Left cardiac atrium (tissue), 4 donors: ENCODE measurements at regions not wholly inside any gene's neighbourhood (a gene's known extent, or its start where the extent isn't known, plus 50 kb on each side); places are given as distances from the start of the nearest gene placed in this dataset.
"Not testable (repeated sequence)": the region's sequence is repeated elsewhere in the genome, so short reads cannot be mapped to it uniquely, and the experiment has no call there.

Source experiments
- ATAC-seq, 2 donors: fragments of 200-7000 bp; cut with Tn5 transposase; one replicate each; pipeline ENCODE4 v1.9.1; 2020; ENCODE audit warnings: mild to moderate bottlenecking in 2 of 2, moderate library complexity in 2 of 2
- DNase-seq: peaks from one replicate; pipeline ENCODE4 v3.0.0-alpha.2; 2020
- intact Hi-C, 2 donors: fragments of 100-400 bp; cut with DNase I; formaldehyde crosslinking; loops; one replicate each; pipeline versions ENCODE4 v1.14.1 to v1.15.1; 2022 to 2023
- donor health status: DM: no; HTN: yes; CAD: no.
- donor health status: DM: no; HTN: yes; CAD: no; lungs with severe emphysema.
- donor health status: DM: yes; HTN: yes; CAD: no.
- donor health status: Dilated cardiomyopathy.

DNA sequence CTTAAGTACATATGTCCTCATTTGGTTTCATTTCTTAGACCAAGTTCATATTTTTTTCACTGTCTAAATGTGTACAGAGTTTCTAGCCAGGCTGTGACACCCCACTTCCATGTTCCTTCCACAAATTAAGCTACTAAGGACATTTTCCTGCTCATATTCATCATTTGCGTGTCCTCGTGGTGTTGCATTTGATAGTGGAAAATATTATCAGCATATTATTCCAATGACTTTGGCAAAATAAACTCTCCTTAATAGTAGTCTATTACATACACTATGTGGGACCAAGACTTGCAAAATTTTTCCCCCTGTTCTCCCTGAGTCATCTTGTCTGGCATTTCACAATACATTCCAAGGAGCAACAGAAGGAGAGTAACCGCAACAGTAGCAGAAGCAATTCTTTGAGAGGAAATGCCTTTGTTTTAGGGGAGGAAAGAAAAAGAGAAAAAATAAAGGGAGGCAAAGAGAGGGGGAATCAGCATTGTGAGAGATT, 599.2 kb downstream of the COL12A1 start:
- intact Hi-C loops, result no loop called here
- DNase-seq (no peak), ATAC-seq (peak; percentile 65 to 94)

DNA sequence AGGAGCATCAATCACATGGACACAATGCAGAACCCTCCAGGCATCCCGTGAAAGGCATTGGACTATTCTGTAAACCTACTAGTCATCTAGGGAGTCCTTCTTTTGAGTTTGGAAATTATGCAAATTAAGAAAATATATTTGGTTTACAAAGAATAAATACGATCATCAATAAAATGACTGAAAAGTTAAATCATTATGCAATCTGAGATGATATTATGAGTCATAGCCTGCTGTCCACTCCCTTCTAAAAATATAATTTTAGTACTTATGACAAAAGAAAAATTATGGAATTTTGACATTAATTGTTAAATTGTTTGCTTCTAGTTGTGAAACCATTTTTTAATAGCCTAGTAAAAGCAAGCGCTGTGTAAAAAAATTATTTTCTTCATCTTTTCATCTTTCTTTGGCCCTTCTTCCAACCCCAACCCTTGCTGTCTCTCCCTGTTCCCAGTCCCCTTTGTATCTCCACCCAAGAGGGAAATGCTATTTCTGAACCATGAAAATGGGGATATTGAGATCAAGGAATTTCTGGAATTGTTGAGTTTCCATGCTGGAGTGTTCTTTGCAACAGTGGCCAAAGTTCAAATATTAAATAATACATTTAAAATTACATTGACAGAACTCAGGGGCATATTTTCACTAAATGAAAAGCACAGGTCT, 599.8 kb downstream of the COL12A1 start:
- intact Hi-C loops, result no loop called here
- ATAC-seq (no peak), DNase-seq (no peak)

DNA sequence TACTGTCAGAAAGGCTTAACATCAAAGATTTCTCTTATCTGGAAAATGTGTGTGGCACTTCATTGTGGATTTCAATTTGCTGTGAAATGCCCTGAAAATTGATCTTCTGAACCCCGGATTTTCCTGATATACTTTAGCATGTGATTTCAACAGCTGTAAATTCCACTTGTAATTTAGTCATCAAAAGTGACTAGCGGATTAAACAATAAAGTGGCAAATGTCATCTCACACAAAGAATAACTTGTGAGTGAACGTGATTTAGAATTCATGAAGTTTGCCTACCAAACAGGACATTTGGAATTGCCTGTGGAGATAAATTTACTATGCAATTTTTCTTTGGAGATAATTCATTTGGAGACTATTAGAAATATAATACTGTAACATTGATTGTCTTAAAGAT, 601.6 kb downstream of the COL12A1 start:
- intact Hi-C loops, result no loop called here
- DNase-seq (no peak), ATAC-seq (no peak)

DNA sequence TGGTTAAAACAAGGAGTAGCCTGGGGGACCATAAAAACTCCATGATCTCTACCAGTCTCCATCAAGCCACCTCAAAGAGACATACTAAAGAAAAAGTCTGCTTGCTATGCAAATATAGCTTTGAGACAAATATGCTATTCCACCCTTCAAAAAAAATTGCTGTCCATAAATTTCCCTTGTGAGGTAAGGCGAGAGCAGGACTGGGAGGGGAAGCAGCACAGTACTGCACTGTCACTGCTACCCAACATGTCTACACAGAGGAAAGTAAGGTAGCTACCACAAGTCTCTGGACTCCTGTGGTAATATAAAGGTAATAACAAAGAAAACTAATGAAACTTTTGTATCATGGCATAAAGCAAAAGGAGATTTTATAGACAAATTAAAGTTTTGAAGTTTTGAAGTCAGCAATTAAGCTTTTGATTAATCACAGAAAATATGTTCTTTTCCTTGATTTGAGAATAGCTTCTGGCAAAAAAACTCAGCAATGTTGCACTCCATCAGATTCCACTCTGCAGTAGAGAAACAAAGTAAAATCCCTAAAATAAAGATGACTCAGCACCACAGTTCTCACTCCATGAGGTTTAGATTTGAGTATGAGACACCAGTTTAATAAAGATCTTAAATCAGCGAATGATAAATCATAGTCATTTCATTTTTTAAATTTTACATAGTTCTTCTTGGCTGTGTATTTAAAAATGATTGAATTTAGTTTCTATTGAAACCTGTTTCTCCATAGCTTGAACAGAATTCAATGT, 602.4 kb downstream of the COL12A1 start:
- intact Hi-C loops, result no loop called here
- ATAC-seq (no peak), DNase-seq (no peak)

DNA sequence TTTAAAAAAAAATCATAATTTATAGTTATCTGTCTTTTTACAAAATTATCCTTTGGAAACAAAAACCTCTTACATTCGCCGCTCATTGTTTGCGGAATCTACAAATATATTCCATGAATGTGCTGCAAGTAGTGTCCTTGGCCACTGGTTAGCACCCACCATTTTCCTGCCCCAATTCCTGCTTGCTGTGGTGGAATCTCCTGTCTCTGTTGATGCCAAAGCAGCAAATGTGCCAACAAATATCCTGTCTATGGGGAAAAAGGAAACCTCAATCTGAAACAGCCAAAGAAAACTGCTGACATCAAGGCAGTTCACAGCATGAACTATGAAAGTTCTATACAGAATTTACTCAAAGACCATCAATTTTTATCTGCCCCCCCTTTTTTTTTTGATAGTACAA, 603.6 kb downstream of the COL12A1 start:
- intact Hi-C loops, result no loop called here
- no peak for ATAC-seq
- no peak for DNase-seq

DNA sequence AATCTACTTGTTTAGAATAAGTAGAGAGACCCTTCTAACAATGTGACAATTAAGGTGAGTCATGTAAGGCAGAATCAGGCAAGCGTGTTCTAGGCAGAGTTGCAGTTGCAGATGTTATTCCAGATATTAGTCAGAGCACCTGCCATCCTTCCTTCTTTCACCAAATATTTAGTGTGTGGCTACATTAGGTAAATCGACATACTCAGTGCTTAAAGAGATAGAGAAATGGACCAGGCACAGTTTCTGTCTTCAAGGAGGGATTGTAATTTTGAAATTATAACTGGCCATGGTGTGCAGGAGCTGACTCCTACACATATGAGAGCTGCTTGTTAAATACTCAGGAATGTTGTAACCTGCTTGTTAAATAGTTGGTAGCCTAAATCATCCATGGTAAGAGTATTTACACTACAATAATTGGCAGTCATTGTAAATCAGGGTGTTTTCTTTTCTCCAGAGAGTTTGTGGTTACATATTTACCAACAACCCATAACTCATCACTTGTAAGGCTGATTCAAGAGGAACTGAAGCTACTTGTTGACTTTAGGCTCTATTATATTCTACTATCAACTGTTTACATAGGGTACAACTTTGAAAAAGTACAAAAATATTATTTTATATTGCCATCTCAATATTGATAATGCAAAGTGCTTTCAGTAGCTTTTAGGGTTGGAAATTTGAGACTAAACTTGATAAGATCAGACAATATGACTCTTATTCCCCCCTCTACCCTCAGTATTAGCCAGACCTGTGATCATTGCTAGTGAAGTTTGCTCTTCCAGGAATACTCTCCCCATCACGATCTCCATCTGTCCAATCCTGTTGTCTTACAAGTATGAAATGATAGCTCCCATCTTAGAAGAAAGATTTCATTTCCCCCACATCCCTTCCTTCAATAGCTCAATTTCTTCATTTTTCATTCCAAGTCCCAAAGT, 607.1 kb downstream of the COL12A1 start:
- intact Hi-C loops, result no loop called here
- ATAC-seq, result no peak
- DNase-seq, result no peak

DNA sequence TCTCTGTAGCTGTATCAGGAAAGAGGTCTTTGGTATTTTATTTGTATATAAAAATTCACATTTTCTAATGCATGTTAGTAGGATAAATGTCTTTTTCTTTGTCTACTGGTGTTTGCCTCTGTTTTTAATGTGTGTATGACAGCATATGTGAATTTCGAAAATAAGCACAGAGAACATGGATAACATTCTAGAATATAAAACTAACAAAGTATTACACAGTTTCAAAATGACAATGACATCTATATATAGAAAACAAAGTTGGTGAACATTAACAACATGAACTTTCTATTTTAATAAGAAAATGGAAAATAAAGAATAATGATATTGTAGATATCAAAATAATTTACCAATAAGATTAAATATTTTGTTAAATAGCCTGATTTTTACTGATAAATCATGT, 608.0 kb downstream of the COL12A1 start:
- no peak for DNase-seq
- ATAC-seq, result no peak
- intact Hi-C loops, result no loop called here

DNA sequence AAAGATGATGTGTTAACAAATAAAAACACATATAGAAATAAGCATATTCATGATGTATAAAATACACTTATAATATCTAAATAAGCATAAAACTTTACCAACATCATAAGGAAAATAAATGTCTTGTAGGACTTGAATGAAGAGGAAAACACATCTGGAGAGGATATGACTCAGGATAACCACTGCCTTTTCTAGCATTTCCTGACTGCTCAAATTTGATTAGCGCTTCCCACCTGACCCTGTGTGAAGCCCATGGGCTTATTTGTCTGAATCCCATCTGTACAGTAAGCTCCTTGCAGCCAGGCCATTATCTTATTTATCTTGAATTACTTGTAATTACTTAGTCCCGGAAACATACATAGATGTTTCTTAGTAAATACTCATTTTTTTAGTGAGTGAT, 608.6 kb downstream of the COL12A1 start:
- no peak for DNase-seq
- no peak for ATAC-seq
- intact Hi-C loops, result no loop called here

DNA sequence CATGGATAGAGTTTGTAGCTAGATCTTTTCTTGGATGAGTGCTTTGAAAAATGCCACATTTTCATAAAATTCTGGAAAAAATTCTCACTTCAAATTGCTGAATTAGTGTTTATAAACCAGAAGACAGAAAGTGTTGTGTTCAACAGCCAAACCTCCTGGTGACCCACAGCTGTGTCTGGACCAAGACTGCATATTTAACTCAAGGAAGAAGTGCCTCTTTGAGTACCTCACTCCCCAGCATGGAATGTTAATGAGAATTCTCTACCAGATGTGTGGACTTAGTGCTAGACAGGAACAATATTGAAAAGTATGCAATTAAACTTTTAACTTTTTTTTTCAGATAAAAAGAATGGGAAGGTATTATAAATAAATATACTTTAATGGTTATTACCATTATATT, 609.3 kb downstream of the COL12A1 start:
- no peak for ATAC-seq
- DNase-seq, result no peak
- intact Hi-C loops, result no loop called here

DNA sequence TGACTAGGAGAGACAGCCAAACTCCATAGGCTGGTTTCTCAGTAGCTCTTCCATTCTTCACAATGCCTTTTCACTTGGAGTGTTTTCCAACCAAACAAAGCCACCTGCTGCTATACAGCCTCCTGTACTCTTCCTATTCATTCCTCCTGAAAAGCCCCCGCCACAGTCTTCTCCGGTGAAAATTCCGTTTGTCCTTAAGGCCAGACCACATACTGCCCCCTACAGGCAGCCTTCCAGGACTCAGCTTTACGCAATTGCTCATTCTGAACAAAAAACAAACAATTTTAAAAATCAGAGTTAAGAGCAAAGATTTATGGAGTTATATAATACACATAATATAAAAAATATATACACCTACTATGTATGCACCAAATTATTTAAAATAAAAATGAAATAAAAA, 611.5 kb downstream of the COL12A1 start:
- DNase-seq, ATAC-seq, intact Hi-C loops: not testable (repeated sequence)

DNA sequence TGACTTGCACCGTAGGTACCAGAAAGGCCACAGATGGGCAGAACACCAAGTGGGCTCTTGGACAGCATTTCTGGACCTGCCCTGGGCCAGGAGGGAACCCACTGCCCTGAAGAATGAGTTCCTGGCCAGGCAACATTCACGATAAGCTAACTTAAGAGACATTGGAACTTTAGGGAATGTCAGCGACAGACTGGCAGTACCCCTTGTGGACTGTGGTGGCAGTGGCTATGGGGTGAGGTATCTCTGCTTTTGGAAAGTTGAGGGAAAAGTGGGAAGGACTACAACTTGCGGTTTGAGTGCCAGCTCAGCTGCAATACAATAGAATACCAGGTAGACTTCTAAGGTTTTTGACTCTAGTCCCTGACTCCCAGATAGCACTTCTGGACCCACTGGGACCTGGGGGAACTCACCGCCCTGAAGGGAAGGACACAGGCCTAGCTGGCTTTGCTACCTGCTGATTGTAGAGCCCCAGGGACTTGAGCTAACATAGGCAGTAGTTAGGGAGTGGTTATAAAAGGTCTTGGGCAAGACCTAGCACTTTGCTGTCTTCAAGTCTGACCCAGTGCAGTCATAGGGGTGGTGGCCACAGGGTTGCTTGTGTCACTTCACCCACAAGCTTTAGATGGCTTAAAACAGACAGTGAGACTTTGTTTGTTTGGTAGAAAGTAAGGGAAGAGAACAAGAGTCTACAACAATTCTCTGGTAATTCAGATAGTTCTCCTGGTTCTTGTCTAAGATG, 617.6 kb downstream of the COL12A1 start:
- intact Hi-C loops, result loop anchor here in 1 of 2 donors (10.0 kb wide), 1 partner anchor 617 kb away; the partner anchor contains the start of gene COL12A1
- no peak for ATAC-seq
- no peak for DNase-seq

DNA sequence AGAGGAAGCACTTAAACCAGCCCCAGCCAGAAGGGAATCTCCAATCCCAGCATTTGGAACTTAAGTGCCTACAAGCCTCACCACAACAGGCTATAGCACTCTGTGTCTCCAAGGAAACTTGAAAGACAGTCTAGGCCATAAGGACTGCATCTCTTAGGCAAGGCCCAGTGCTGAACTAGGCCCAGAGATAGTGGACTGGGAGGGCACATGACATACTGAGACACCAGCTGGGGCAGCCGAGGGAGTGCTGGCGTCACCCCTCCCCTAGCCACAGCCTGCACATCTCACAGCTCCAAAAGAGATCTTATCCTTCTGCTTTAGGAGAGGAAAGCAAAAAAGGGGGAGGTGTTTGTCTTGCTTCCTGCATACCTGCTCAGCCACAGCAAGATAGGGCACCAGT, 618.5 kb downstream of the COL12A1 start:
- intact Hi-C loops, result loop anchor here in 1 of 2 donors (10.0 kb wide), 1 partner anchor 617 kb away; the partner anchor contains the start of gene COL12A1
- DNase-seq (no peak), ATAC-seq (no peak)

DNA sequence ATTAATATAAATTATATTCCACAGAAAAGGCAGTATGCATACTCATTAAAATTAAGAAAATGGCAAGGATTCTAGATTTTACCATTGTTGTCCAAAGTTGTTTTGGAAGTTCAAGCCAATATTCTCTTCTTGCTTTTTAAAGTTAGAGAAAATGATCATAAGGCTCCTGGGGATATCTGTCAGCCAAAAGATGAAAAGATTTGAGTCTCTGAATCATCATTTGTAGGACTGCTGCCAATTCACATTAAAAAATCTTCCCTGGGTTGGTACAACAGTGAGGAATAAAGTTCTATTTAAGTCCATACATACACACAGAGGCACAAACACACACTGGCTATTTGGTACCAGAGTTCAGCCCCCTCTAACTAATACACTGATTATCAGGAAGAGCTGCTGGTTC, 620.1 kb downstream of the COL12A1 start:
- intact Hi-C loops, result loop anchor here in 1 of 2 donors (10.0 kb wide), 1 partner anchor 619 kb away; the partner anchor contains the start of gene COL12A1
- DNase-seq (no peak), ATAC-seq (no peak)

DNA sequence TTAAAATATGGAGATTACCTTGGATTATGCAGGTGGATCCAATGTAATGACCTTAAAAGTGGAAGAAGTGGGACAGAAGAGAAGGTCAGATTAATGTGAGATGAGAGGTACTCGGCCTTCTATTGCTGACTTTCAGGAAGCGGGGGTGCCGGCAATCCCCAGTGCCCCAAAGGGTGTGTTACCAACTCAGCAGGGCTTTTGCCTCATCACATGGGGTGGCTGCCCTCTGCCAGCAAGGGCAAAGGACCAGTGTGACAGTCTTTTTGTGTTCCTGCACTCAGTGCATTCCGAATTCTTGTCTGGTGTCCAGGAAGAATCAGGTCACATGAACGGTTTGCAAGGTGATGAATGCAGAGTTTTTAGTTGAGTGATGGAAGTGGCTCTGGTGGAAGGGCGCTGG, 624.2 kb downstream of the COL12A1 start:
- intact Hi-C loops, result loop anchor here in 1 of 2 donors (10.0 kb wide), 1 partner anchor 623 kb away; the partner anchor contains the start of gene COL12A1
- ATAC-seq (no peak), DNase-seq (no peak)

DNA sequence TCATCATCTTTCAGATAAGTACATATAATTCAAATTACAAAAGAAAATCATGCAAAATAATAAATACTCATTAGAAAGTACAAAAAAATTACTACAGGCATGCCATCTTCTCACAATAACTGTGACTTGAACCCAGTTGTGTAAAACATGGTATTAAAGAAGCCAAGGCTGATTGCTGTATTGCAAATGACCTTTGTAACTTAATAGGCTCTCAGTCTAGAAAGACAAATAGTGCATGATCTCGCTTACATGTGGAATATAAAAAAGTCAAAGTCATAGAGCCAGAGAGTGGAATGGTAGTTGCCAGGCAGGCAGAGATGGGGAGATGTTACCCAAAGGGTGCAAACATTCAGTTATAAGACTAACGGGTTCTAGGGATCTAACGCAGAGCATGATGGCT, 626.1 kb downstream of the COL12A1 start:
- ATAC-seq, result no peak
- intact Hi-C loops, result loop anchor here in 1 of 2 donors (10.0 kb wide), 1 partner anchor 625 kb away; the partner anchor contains the start of gene COL12A1
- DNase-seq, result no peak

DNA sequence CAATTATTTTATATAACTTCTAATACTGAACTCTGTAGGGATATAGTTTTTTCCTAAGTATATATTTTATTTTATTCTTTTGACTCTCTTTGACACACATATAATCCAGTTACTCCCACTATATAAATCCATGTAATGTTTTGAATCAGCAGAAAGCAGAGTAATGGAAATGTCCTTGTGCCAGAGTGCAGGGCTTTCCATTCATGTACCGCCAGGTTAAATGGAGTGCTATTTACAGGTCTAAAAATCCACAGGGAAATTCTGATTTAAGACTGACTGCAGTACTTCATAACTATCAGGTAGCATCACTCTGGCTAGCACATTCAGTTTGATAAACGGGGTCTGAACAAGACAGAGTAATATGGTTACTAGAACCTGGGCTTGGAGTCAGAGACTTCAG, 626.8 kb downstream of the COL12A1 start:
- intact Hi-C loops, result no loop called here
- ATAC-seq (no peak), DNase-seq (no peak)

DNA sequence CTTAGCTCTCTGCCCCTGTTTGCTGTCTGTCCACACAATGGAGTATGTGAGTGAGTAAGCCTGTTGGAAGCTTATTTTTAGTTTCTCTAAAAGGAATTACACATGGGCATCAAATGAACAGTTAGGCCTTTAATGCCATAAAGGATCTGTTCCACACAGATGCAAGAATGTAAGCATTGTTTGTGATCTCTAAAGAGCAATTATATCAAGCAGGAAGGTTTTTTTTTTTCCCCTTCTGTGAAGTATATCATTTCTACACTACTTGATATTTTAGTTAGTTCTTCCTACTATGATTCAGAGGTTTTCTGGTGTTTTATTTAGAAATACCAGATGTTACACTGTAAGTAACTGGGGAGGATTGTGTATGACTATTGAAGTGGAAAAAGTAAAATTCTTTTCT, 627.5 kb downstream of the COL12A1 start:
- intact Hi-C loops, result no loop called here
- ATAC-seq (peak in 1 of 2 donors; percentile 38), DNase-seq (no peak)

DNA sequence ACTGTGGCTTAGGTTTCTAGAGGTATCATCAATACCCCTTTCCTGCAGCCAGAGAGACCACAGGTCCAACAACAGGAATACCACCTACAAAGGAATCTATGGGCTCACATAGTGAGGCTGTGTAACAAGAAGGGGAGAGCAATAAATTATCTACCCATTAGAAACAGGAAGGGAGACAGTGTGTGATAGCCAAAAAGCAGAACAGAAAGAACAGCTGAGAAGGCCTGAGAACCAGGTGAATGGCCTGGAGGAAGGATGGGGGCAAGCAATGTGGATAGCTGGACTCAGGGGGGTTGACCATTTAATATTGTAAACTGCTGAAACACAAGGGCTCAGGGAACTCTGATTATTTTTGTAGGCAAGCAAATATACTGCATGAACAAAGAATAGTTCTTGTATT, 628.2 kb downstream of the COL12A1 start:
- no peak for ATAC-seq
- no peak for DNase-seq
- intact Hi-C loops, result no loop called here

DNA sequence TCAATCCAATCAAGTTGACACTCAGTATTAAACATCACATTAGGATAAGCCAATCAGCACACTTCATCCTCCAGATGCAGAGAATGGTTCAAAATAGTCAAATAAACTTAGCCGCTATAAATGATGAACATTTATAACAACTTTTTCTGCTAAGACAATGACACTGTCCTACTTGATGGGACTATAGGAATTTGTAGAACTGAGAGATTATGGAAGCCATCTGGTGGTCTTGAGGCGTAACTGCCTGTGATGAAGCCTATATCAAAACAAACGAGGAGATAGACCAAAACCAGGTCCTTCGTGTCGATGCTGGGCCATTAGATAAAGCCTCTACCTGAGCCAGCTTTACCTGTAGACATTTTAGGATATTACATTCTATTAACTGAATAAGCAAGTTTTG, 631.1 kb downstream of the COL12A1 start:
- ATAC-seq (peak in 1 of 2 donors; percentile 27), DNase-seq (no peak)
- intact Hi-C loops, result no loop called here
